ENCODE measurements at regions not wholly inside any gene's neighbourhood (a gene's known extent, or its start where the extent isn't known, plus 50 kb on each side); places are given as distances from the start of the nearest gene placed in this dataset.

DNA sequence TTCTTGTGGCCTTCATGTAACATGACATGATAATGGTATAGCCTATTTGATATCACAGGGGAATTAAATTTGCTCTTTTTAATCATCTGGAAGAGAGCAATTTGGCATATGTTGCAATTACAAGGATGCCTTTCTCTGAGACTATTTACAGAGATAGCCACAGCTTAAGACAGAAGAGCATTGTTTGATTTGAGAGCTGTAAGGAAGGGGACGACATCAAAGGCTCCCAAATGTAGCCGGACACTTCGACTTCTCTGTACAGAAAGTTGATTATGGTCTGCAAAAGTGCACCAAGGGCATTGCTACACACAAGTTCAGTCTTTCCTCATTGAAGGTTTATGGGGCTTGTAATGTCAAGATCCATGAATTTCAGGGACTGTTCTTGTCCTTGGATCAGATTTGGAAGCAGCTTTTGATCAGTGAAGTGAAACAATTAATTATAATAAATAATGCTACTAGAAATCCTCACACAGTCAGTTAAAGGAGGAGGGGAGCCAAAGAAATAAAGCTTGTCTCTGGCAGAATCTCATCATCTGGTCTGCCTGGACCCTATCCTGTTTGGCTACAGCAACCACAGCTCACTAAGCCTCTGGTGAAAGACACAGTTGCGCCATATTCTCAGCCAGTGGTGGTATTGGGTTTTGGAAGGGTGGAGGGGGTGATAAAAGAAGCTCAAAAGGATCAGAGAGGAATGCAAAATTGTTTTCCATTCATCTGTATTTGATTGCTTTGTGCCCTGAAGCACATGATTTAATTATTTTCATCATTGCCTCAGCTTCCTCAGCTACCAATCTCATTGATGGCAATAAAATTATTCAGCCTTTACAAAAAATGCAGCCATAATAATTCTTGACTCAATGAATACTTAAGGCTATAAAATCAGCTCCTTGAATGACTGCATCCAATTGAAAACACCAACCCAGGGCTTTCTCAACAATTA, 654.3 kb upstream of the LCORL start:
- no peak overlapping the region for H2AK5ac ChIP-seq (ENCODE audit: low read length)
- H4K91ac ChIP-seq (ENCODE audit: low read depth, low read length) = no peak overlapping the region
- no CpG with 5 or more reads among the region's 4 CpGs for WGBS (ENCODE audit: extremely low coverage, insufficient coverage, insufficient read length)
- no peak overlapping the region for H2BK5ac ChIP-seq (ENCODE audit: low read depth, low read length, poor library complexity)
- H3K36me3 ChIP-seq (ENCODE audit: control insufficient read depth in 1 of 2, insufficient read depth in 2 of 2, low read length in 2 of 2) = no peaks in the 10 kb centered on the region
- H3K9me3 ChIP-seq (ENCODE audit: insufficient read depth, low read depth, low read length) = no peaks in the 10 kb centered on the region
- no peaks in the 10 kb centered on the region for H3K79me1 ChIP-seq (ENCODE audit: low read length)
- no peak overlapping the region for H2BK120ac ChIP-seq (ENCODE audit: insufficient read depth, low read length, poor library complexity)
- H2BK12ac ChIP-seq (ENCODE audit: low read length) = no peak overlapping the region
- H3K23ac ChIP-seq (ENCODE audit: low read length) = no peak overlapping the region
- no peak overlapping the region for H3K4me2 ChIP-seq (ENCODE audit: low read length)
- no peak overlapping the region for H3K4ac ChIP-seq (ENCODE audit: low read depth, low read length)
- no peak overlapping the region for H2AFZ ChIP-seq (ENCODE audit: insufficient read depth, low read length, poor library complexity)
- H4K12ac ChIP-seq (ENCODE audit: low read depth, low read length) = no peak overlapping the region
- no peak overlapping the region for H3K14ac ChIP-seq (ENCODE audit: low read length)
- no peak overlapping the region for H3K18ac ChIP-seq (ENCODE audit: low read length)
- H3K27me3 ChIP-seq (ENCODE audit: insufficient read depth, low read length) = no peaks in the 10 kb centered on the region
- no peak overlapping the region for H3K4me3 ChIP-seq (ENCODE audit: low read depth, low read length)
- no peak overlapping the region for H3K27ac ChIP-seq (ENCODE audit: low read depth, low read length)
- H3K4me1 ChIP-seq (ENCODE audit: control insufficient read depth in 1 of 2, insufficient read depth in 2 of 2, low read length in 2 of 2) = no peaks in the 10 kb centered on the region
- H3K79me2 ChIP-seq (ENCODE audit: control insufficient read depth, insufficient read depth, low read length, poor library complexity) = no peaks in the 10 kb centered on the region
- no peak overlapping the region for H3K9ac ChIP-seq (ENCODE audit: low read length)
- no peak for DNase-seq
- no peak overlapping the region for H4K8ac ChIP-seq (ENCODE audit: low read depth, low read length)

DNA sequence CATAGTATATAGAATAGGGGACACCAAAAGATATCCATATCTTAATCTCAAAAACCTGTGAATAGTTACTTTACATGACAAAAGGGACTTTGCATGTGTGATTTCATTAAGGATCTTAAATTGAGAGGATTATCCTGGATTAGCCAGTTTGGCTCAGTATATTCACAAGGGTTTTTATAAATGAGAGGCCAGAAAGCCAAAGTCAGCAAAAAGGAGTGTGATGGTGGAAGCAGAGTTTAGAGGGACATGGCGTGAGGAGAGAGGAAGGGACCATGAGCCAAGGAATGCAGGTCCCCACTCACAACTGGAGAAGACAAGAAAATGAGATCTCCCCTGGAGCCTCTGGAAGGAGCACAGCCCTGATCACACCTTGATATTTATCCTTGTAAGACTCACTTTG, 648.5 kb upstream of the LCORL start:
- Histone ChIP-seq H3K4me1 (ENCODE audit: control insufficient read depth in 1 of 2, insufficient read depth in 2 of 2, low read length in 2 of 2) (no peaks in the 10 kb centered on the region), H3K9ac (ENCODE audit: low read length) (no peak overlapping the region), H3K4me2 (ENCODE audit: low read length) (no peak overlapping the region), H3K79me2 (ENCODE audit: control insufficient read depth, insufficient read depth, low read length, poor library complexity) (no peaks in the 10 kb centered on the region), H4K91ac (ENCODE audit: low read depth, low read length) (no peak overlapping the region), H2BK5ac (ENCODE audit: low read depth, low read length, poor library complexity) (no peak overlapping the region), H4K8ac (ENCODE audit: low read depth, low read length) (no peak overlapping the region), H3K4ac (ENCODE audit: low read depth, low read length) (no peak overlapping the region), H2BK120ac (ENCODE audit: insufficient read depth, low read length, poor library complexity) (no peak overlapping the region), H3K9me3 (ENCODE audit: insufficient read depth, low read depth, low read length) (no peaks in the 10 kb centered on the region), H3K27ac (ENCODE audit: low read depth, low read length) (no peak overlapping the region), H3K36me3 (ENCODE audit: control insufficient read depth in 1 of 2, insufficient read depth in 2 of 2, low read length in 2 of 2) (no peaks in the 10 kb centered on the region), H3K4me3 (ENCODE audit: low read depth, low read length) (no peak overlapping the region), H2BK12ac (ENCODE audit: low read length) (no peak overlapping the region), H3K23ac (ENCODE audit: low read length) (no peak overlapping the region), H3K14ac (ENCODE audit: low read length) (no peak overlapping the region), H4K12ac (ENCODE audit: low read depth, low read length) (no peak overlapping the region), H3K18ac (ENCODE audit: low read length) (no peak overlapping the region), H2AK5ac (ENCODE audit: low read length) (no peak overlapping the region), H3K79me1 (ENCODE audit: low read length) (no peaks in the 10 kb centered on the region), H2AFZ (ENCODE audit: insufficient read depth, low read length, poor library complexity) (no peak overlapping the region), H3K27me3 (ENCODE audit: insufficient read depth, low read length) (no peaks in the 10 kb centered on the region)
- no peak for DNase-seq
- WGBS (ENCODE audit: extremely low coverage, insufficient coverage, insufficient read length) = no CpG with 5 or more reads among the region's 1 CpG

DNA sequence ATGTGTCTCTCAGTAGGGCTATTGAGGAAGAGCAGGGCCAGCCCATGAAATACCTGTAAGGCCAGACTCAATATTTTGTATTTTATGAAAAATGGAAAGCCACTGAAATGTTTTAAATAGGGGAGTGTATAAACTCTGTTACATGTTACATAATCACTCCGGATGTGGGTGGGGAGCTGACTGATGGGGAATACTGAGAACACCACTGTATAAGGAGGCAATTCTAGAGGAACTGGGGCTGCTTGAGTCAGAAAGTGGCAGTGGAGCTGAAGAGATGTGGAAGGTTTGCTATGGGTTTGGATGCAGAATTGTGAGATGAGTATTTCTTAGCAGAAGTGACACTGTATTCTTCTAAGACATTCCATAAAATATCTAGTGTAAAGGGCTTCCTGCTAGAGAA, 647.8 kb upstream of the LCORL start:
- Histone ChIP-seq H4K8ac (ENCODE audit: low read depth, low read length) (no peak overlapping the region), H3K4ac (ENCODE audit: low read depth, low read length) (no peak overlapping the region), H3K4me1 (ENCODE audit: control insufficient read depth in 1 of 2, insufficient read depth in 2 of 2, low read length in 2 of 2) (no peaks in the 10 kb centered on the region), H2BK5ac (ENCODE audit: low read depth, low read length, poor library complexity) (no peak overlapping the region), H3K14ac (ENCODE audit: low read length) (no peak overlapping the region), H3K27me3 (ENCODE audit: insufficient read depth, low read length) (no peaks in the 10 kb centered on the region), H3K79me1 (ENCODE audit: low read length) (no peaks in the 10 kb centered on the region), H2AFZ (ENCODE audit: insufficient read depth, low read length, poor library complexity) (no peak overlapping the region), H4K91ac (ENCODE audit: low read depth, low read length) (no peak overlapping the region), H3K18ac (ENCODE audit: low read length) (no peak overlapping the region), H3K9ac (ENCODE audit: low read length) (no peak overlapping the region), H3K27ac (ENCODE audit: low read depth, low read length) (no peak overlapping the region), H3K23ac (ENCODE audit: low read length) (no peak overlapping the region), H3K4me3 (ENCODE audit: low read depth, low read length) (no peak overlapping the region), H3K79me2 (ENCODE audit: control insufficient read depth, insufficient read depth, low read length, poor library complexity) (no peaks in the 10 kb centered on the region), H4K12ac (ENCODE audit: low read depth, low read length) (no peak overlapping the region), H3K9me3 (ENCODE audit: insufficient read depth, low read depth, low read length) (no peaks in the 10 kb centered on the region), H2AK5ac (ENCODE audit: low read length) (no peak overlapping the region), H3K4me2 (ENCODE audit: low read length) (no peak overlapping the region), H2BK12ac (ENCODE audit: low read length) (no peak overlapping the region), H2BK120ac (ENCODE audit: insufficient read depth, low read length, poor library complexity) (no peak overlapping the region), H3K36me3 (ENCODE audit: control insufficient read depth in 1 of 2, insufficient read depth in 2 of 2, low read length in 2 of 2) (no peaks in the 10 kb centered on the region)
- DNase-seq = no peak
- no CpG with 5 or more reads among the region's 1 CpG for WGBS (ENCODE audit: extremely low coverage, insufficient coverage, insufficient read length)

DNA sequence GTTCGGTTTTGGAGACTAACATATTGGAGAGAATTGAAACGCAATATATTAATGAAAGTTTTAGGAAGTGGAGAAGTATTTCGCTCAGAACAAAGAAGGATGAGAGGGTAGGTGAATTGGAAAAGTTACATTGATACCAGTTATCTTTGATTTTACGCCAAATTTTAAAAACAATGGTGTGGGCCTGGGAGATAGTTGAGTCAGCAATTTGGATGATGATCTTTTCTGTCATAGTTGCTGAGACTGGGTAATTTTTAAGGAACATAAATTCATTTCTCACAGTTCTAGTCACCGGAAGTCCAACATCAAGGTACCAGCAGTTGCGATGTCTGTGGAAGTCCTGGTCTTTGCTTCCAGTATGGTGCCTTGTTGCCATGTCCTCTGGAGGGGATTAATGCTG, 644.8 kb upstream of the LCORL start:
- no peak overlapping the region for H2BK5ac ChIP-seq (ENCODE audit: low read depth, low read length, poor library complexity)
- H4K12ac ChIP-seq (ENCODE audit: low read depth, low read length) = no peak overlapping the region
- H4K91ac ChIP-seq (ENCODE audit: low read depth, low read length) = no peak overlapping the region
- no peak overlapping the region for H4K8ac ChIP-seq (ENCODE audit: low read depth, low read length)
- H3K79me2 ChIP-seq (ENCODE audit: control insufficient read depth, insufficient read depth, low read length, poor library complexity) = no peaks in the 10 kb centered on the region
- no peaks in the 10 kb centered on the region for H3K9me3 ChIP-seq (ENCODE audit: insufficient read depth, low read depth, low read length)
- H2BK120ac ChIP-seq (ENCODE audit: insufficient read depth, low read length, poor library complexity) = no peak overlapping the region
- no peak overlapping the region for H3K4me2 ChIP-seq (ENCODE audit: low read length)
- 100% methylated on average over 3 of the region's 6 CpGs for WGBS (ENCODE audit: extremely low coverage, insufficient coverage, insufficient read length)
- H2AFZ ChIP-seq (ENCODE audit: insufficient read depth, low read length, poor library complexity) = no peak overlapping the region
- H3K23ac ChIP-seq (ENCODE audit: low read length) = no peak overlapping the region
- H3K14ac ChIP-seq (ENCODE audit: low read length) = no peak overlapping the region
- H3K18ac ChIP-seq (ENCODE audit: low read length) = no peak overlapping the region
- no peaks in the 10 kb centered on the region for H3K27me3 ChIP-seq (ENCODE audit: insufficient read depth, low read length)
- no peak overlapping the region for H2AK5ac ChIP-seq (ENCODE audit: low read length)
- H3K36me3 ChIP-seq (ENCODE audit: control insufficient read depth in 1 of 2, insufficient read depth in 2 of 2, low read length in 2 of 2) = no peaks in the 10 kb centered on the region
- no peak overlapping the region for H3K4me3 ChIP-seq (ENCODE audit: low read depth, low read length)
- no peak overlapping the region for H3K27ac ChIP-seq (ENCODE audit: low read depth, low read length)
- no peaks in the 10 kb centered on the region for H3K79me1 ChIP-seq (ENCODE audit: low read length)
- no peak overlapping the region for H3K4ac ChIP-seq (ENCODE audit: low read depth, low read length)
- no peaks in the 10 kb centered on the region for H3K4me1 ChIP-seq (ENCODE audit: control insufficient read depth in 1 of 2, insufficient read depth in 2 of 2, low read length in 2 of 2)
- H2BK12ac ChIP-seq (ENCODE audit: low read length) = no peak overlapping the region
- H3K9ac ChIP-seq (ENCODE audit: low read length) = no peak overlapping the region
- no peak for DNase-seq
